ENCODE measurements at regions not wholly inside any gene's neighbourhood (a gene's known extent, or its start where the extent isn't known, plus 50 kb on each side); places are given as distances from the start of the nearest gene placed in this dataset.

- no peaks in the 10 kb centered on the region for H3K4me1 ChIP-seq (ENCODE audit: low read length)
- no peaks in the 10 kb centered on the region; the same call in 1 of the 2 replicates for H3K27me3 ChIP-seq (ENCODE audit: low read length)
- no peaks in the 10 kb centered on the region for H3K9me3 ChIP-seq (ENCODE audit: low read length)
- DNase-seq = no peak
- no peaks in the 10 kb centered on the region for H3K79me2 ChIP-seq (ENCODE audit: low read length)
- no peak overlapping the region for H3K27ac ChIP-seq (ENCODE audit: low read length)
- no peaks in the 10 kb centered on the region for H3K9me2 ChIP-seq (replicated peaks; ENCODE audit: insufficient read depth, low read length)
- no peak overlapping the region for H3K9ac ChIP-seq (ENCODE audit: low read length)
- H4K20me1 ChIP-seq (ENCODE audit: insufficient read depth, low read depth, low read length) = no peaks in the 10 kb centered on the region
- no peak overlapping the region for H3K4me2 ChIP-seq (ENCODE audit: low read depth, low read length, poor library complexity, severe bottlenecking)
- no peak overlapping the region for H3K4me3 ChIP-seq (ENCODE audit: low read length)
- no peaks in the 10 kb centered on the region for H3K36me3 ChIP-seq (ENCODE audit: insufficient read depth, low read length)
- H2AFZ ChIP-seq (ENCODE audit: low read length) = no peak overlapping the region
Observed at GRCh38 chr2:66966631-66967030, 430.5 kb upstream of the ETAA1 start.

DNA sequence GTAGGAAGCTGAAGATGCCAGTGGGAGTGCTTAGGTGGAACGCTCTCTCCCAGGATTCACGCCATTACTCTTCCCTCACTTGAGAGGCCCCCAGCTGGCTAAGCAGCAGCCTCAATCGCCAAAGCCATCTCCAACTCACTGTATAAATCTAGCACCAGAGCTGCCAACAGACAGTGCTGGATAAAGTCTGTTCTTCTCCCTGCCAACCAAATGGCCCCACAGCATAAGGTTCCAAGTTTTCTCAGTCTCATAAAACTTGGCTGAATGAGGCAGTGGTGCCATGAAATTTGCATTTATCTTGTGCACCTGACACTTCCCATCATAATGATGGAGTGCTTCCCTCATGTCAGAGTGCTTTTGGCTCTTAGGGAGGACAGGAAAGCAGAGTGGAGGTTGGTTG is 428.2 kb upstream of the ETAA1 start:
- H2AFZ ChIP-seq (ENCODE audit: low read length) = no peak overlapping the region
- H3K9me3 ChIP-seq (ENCODE audit: low read length) = no peaks in the 10 kb centered on the region
- H3K9me2 ChIP-seq (replicated peaks; ENCODE audit: insufficient read depth, low read length) = no peaks in the 10 kb centered on the region
- no peak overlapping the region for H3K4me2 ChIP-seq (ENCODE audit: low read depth, low read length, poor library complexity, severe bottlenecking)
- no peak overlapping the region for H3K9ac ChIP-seq (ENCODE audit: low read length)
- H3K36me3 ChIP-seq (ENCODE audit: insufficient read depth, low read length) = no peaks in the 10 kb centered on the region
- H3K27me3 ChIP-seq (ENCODE audit: low read length) = no peaks in the 10 kb centered on the region; the same call in 1 of the 2 replicates
- no peak for DNase-seq
- H3K27ac ChIP-seq (ENCODE audit: low read length) = no peak overlapping the region
- H3K79me2 ChIP-seq (ENCODE audit: low read length) = no peaks in the 10 kb centered on the region
- H4K20me1 ChIP-seq (ENCODE audit: insufficient read depth, low read depth, low read length) = no peaks in the 10 kb centered on the region
- H3K4me3 ChIP-seq (ENCODE audit: low read length) = no peak overlapping the region
- H3K4me1 ChIP-seq (ENCODE audit: low read length) = no peaks in the 10 kb centered on the region

DNA sequence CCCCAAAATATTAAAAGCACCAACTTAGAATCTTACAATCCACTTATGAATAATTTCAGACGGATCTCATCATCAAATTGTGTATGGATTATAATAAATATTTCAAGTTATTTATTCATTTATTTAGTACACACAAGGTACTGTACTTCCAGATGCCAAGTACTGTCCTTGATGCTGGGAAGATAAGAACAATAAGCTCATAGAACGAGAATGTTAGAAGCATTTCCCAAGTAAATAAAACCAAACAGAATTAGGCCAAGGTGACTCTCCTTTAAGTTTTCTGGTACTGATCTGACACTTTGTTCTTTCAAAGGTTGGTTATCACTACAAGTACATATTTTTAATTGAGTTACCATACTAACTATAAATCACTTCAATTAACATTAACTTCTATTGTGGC is 416.1 kb upstream of the ETAA1 start:
- no peaks in the 10 kb centered on the region for H4K20me1 ChIP-seq (ENCODE audit: insufficient read depth, low read depth, low read length)
- H3K27ac ChIP-seq (ENCODE audit: low read length) = no peak overlapping the region
- no peaks in the 10 kb centered on the region for H3K4me1 ChIP-seq (ENCODE audit: low read length)
- H3K4me3 ChIP-seq (ENCODE audit: low read length) = no peak overlapping the region
- no peaks in the 10 kb centered on the region for H3K36me3 ChIP-seq (ENCODE audit: insufficient read depth, low read length)
- H3K4me2 ChIP-seq (ENCODE audit: low read depth, low read length, poor library complexity, severe bottlenecking) = no peak overlapping the region
- no peaks in the 10 kb centered on the region for H3K79me2 ChIP-seq (ENCODE audit: low read length)
- H3K9me3 ChIP-seq (ENCODE audit: low read length) = no peaks in the 10 kb centered on the region
- H3K27me3 ChIP-seq (ENCODE audit: low read length) = no peaks in the 10 kb centered on the region
- H3K9me2 ChIP-seq (replicated peaks; ENCODE audit: insufficient read depth, low read length) = no peaks in the 10 kb centered on the region
- H2AFZ ChIP-seq (ENCODE audit: low read length) = no peak overlapping the region
- H3K9ac ChIP-seq (ENCODE audit: low read length) = no peak overlapping the region
- no peak for DNase-seq

DNA sequence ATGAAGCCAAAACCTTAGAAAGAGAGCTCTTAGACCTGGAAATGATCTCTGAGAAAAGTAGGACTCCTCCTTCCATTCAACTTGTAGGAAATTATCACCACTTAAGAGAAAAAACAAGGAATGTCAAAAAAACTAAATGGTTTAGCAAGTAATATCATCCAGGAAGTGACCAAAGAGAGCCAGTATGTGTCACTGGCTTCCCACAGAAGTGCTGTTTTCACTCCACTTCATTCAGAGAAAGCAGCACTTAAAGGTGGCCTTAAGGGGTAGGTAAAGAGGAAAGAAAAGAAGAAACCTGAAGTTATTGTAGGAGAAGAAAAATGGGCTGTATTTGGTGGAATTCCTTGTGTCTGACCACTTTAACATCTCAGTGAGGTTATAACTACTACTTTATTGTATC is 414.4 kb upstream of the ETAA1 start:
- H3K27me3 ChIP-seq (ENCODE audit: low read length) = no peaks in the 10 kb centered on the region
- H3K79me2 ChIP-seq (ENCODE audit: low read length) = no peaks in the 10 kb centered on the region
- DNase-seq = no peak
- H3K4me3 ChIP-seq (ENCODE audit: low read length) = no peak overlapping the region
- no peak overlapping the region for H3K9ac ChIP-seq (ENCODE audit: low read length)
- no peaks in the 10 kb centered on the region for H3K4me1 ChIP-seq (ENCODE audit: low read length)
- no peaks in the 10 kb centered on the region for H3K9me2 ChIP-seq (replicated peaks; ENCODE audit: insufficient read depth, low read length)
- no peaks in the 10 kb centered on the region for H3K9me3 ChIP-seq (ENCODE audit: low read length)
- no peaks in the 10 kb centered on the region for H4K20me1 ChIP-seq (ENCODE audit: insufficient read depth, low read depth, low read length)
- no peak overlapping the region for H2AFZ ChIP-seq (ENCODE audit: low read length)
- no peaks in the 10 kb centered on the region for H3K36me3 ChIP-seq (ENCODE audit: insufficient read depth, low read length)
- H3K27ac ChIP-seq (ENCODE audit: low read length) = no peak overlapping the region
- H3K4me2 ChIP-seq (ENCODE audit: low read depth, low read length, poor library complexity, severe bottlenecking) = no peak overlapping the region

DNA sequence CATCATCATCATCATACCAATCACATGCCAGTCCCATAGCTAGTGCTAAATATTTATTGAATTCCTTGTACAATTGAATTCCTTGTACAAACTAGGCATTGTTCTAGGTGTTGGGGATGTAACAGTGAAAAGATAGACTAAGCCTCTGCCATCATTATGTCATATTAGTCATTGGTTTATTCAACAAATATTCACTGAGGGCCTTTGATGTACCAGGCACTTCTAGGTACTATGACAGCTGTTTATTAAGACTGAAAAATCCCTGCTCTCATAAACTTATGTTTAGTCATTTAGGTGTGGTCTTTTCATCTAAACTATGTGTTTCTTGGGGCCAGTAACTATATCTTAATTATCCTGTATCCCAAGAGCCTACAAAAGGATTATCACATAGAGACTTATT is 412.3 kb upstream of the ETAA1 start:
- no peak for DNase-seq
- H3K4me2 ChIP-seq (ENCODE audit: low read depth, low read length, poor library complexity, severe bottlenecking) = no peak overlapping the region
- H3K9ac ChIP-seq (ENCODE audit: low read length) = no peak overlapping the region
- no peaks in the 10 kb centered on the region for H3K79me2 ChIP-seq (ENCODE audit: low read length)
- H3K4me1 ChIP-seq (ENCODE audit: low read length) = no peaks in the 10 kb centered on the region
- no peaks in the 10 kb centered on the region for H3K27me3 ChIP-seq (ENCODE audit: low read length)
- H3K9me3 ChIP-seq (ENCODE audit: low read length) = no peaks in the 10 kb centered on the region
- H2AFZ ChIP-seq (ENCODE audit: low read length) = no peak overlapping the region
- H3K9me2 ChIP-seq (replicated peaks; ENCODE audit: insufficient read depth, low read length) = no peaks in the 10 kb centered on the region
- H3K27ac ChIP-seq (ENCODE audit: low read length) = no peak overlapping the region
- H3K36me3 ChIP-seq (ENCODE audit: insufficient read depth, low read length) = no peaks in the 10 kb centered on the region
- no peaks in the 10 kb centered on the region for H4K20me1 ChIP-seq (ENCODE audit: insufficient read depth, low read depth, low read length)
- no peak overlapping the region for H3K4me3 ChIP-seq (ENCODE audit: low read length)

DNA sequence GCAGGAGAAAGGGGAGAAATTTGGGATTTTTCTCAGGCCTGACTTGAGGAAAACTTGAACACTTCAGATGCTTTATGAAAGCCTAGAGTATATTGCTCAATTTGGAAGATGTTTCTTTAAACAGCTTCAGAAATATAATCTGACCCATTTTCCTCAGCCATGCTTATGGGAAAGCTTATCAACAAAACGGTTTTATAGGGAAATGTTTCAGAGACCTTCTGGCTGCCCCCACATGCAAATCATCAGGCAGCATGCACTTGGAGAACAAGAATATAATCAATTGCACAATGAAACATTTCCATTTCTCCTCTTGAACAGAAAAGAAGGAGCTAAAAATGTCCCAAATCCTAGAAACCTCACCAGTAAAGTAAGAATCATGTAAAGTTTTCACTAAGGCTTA is 411.2 kb upstream of the ETAA1 start:
- Histone ChIP-seq H3K4me2 (ENCODE audit: low read depth, low read length, poor library complexity, severe bottlenecking) (no peak overlapping the region), H3K9me3 (ENCODE audit: low read length) (no peaks in the 10 kb centered on the region), H3K9ac (ENCODE audit: low read length) (no peak overlapping the region), H2AFZ (ENCODE audit: low read length) (no peak overlapping the region), H3K4me1 (ENCODE audit: low read length) (no peaks in the 10 kb centered on the region), H3K27me3 (ENCODE audit: low read length) (no peaks in the 10 kb centered on the region), H3K27ac (ENCODE audit: low read length) (no peak overlapping the region), H3K79me2 (ENCODE audit: low read length) (no peaks in the 10 kb centered on the region), H4K20me1 (ENCODE audit: insufficient read depth, low read depth, low read length) (no peaks in the 10 kb centered on the region), H3K4me3 (ENCODE audit: low read length) (no peak overlapping the region), H3K36me3 (ENCODE audit: insufficient read depth, low read length) (no peaks in the 10 kb centered on the region), H3K9me2 (replicated peaks; ENCODE audit: insufficient read depth, low read length) (no peaks in the 10 kb centered on the region)
- DNase-seq = no peak

- Histone ChIP-seq H3K9me3 (ENCODE audit: low read length) (no peaks in the 10 kb centered on the region), H4K20me1 (ENCODE audit: insufficient read depth, low read depth, low read length) (no peaks in the 10 kb centered on the region), H3K4me2 (ENCODE audit: low read depth, low read length, poor library complexity, severe bottlenecking) (no peak overlapping the region), H3K27me3 (ENCODE audit: low read length) (no peaks in the 10 kb centered on the region), H3K4me1 (ENCODE audit: low read length) (no peaks in the 10 kb centered on the region), H3K27ac (ENCODE audit: low read length) (no peak overlapping the region), H3K36me3 (ENCODE audit: insufficient read depth, low read length) (no peaks in the 10 kb centered on the region), H3K9me2 (replicated peaks; ENCODE audit: insufficient read depth, low read length) (no peaks in the 10 kb centered on the region), H3K79me2 (ENCODE audit: low read length) (no peaks in the 10 kb centered on the region), H2AFZ (ENCODE audit: low read length) (no peak overlapping the region), H3K4me3 (ENCODE audit: low read length) (no peak overlapping the region), H3K9ac (ENCODE audit: low read length) (no peak overlapping the region)
- no peak for DNase-seq
Observed at GRCh38 chr2:66987733-66988132, 409.4 kb upstream of the ETAA1 start.

GRCh38 chr2:66994654-66995053 is 402.5 kb upstream of the ETAA1 start:
- no peaks in the 10 kb centered on the region for H3K79me2 ChIP-seq (ENCODE audit: low read length)
- no peaks in the 10 kb centered on the region for H3K36me3 ChIP-seq (ENCODE audit: insufficient read depth, low read length)

GRCh38 chr2:66995636-66996035 is 401.5 kb upstream of the ETAA1 start:
- Histone ChIP-seq H3K4me1 (ENCODE audit: low read length) (no peaks in the 10 kb centered on the region), H3K36me3 (ENCODE audit: insufficient read depth, low read length) (no peaks in the 10 kb centered on the region), H3K27ac (ENCODE audit: low read length) (no peak overlapping the region), H3K4me2 (ENCODE audit: low read depth, low read length, poor library complexity, severe bottlenecking) (no peak overlapping the region), H3K9me2 (replicated peaks; ENCODE audit: insufficient read depth, low read length) (no peaks in the 10 kb centered on the region), H4K20me1 (ENCODE audit: insufficient read depth, low read depth, low read length) (no peaks in the 10 kb centered on the region), H3K9ac (ENCODE audit: low read length) (no peak overlapping the region), H2AFZ (ENCODE audit: low read length) (no peak overlapping the region), H3K27me3 (ENCODE audit: low read length) (no peaks in the 10 kb centered on the region), H3K79me2 (ENCODE audit: low read length) (no peaks in the 10 kb centered on the region), H3K9me3 (ENCODE audit: low read length) (no peaks in the 10 kb centered on the region), H3K4me3 (ENCODE audit: low read length) (no peak overlapping the region)
- DNase-seq = no peak

More at GRCh38 chr2:66994654-66995053, 402.5 kb upstream of the ETAA1 start:
- no peaks in the 10 kb centered on the region for H3K9me3 ChIP-seq (ENCODE audit: low read length)
- no peak overlapping the region for H3K27ac ChIP-seq (ENCODE audit: low read length)
- H3K9me2 ChIP-seq (replicated peaks; ENCODE audit: insufficient read depth, low read length) = no peaks in the 10 kb centered on the region
- no peaks in the 10 kb centered on the region for H3K4me1 ChIP-seq (ENCODE audit: low read length)
- no peaks in the 10 kb centered on the region for H3K27me3 ChIP-seq (ENCODE audit: low read length)
- no peak overlapping the region for H3K4me2 ChIP-seq (ENCODE audit: low read depth, low read length, poor library complexity, severe bottlenecking)
- DNase-seq = no peak
- no peak overlapping the region for H2AFZ ChIP-seq (ENCODE audit: low read length)
- no peak overlapping the region for H3K4me3 ChIP-seq (ENCODE audit: low read length)
- no peak overlapping the region for H3K9ac ChIP-seq (ENCODE audit: low read length)
- no peaks in the 10 kb centered on the region for H4K20me1 ChIP-seq (ENCODE audit: insufficient read depth, low read depth, low read length)

Data from Karpas-422 (cell line).